B cell (primary cell): ENCODE measurements at regions not wholly inside any gene's neighbourhood (a gene's known extent, or its start where the extent isn't known, plus 50 kb on each side); places are given as distances from the start of the nearest gene placed in this dataset.

Experiments used
- ATAC-seq: fragments of 200-7000 bp; cut with Tn5 transposase; one replicate; pipeline ENCODE4 v1.10.0; 2021; ENCODE audit warnings: low read depth, mild to moderate bottlenecking, moderate number of reproducible peaks, moderate library complexity
- CTCF ChIA-PET: fragments of 350-600 bp; sonication (Branson Sonifier 250); formaldehyde crosslinking; loops from one replicate; lab custom pipeline; 2021; ENCODE audit warnings: antibody characterized with exemption, inconsistent platforms; lab: Charles Lee
- POLR2A ChIA-PET: fragments of 350-600 bp; sonication (Branson Sonifier 250); formaldehyde crosslinking; loops from one replicate; lab custom pipeline; 2021; ENCODE audit warnings: antibody characterized with exemption; lab: Charles Lee
- DNase-seq: peaks from one replicate; pipeline ENCODE4 v3.0.0; 2013
- H2AFZ ChIP-seq: 2 replicates; pipeline ENCODE4 v1.6.1; 2012; ENCODE audit warnings: mild to moderate bottlenecking, low read depth, low read length; ENCODE audit not compliant: insufficient read depth, poor library complexity, severe bottlenecking
- H3K27ac ChIP-seq, 2 donors: 1 replicate in 1 of 2; 2 replicates in 1 of 2; pipeline ENCODE4 v1.5.1; 2012 to 2013; ENCODE audit warnings: low read length in 2 of 2, mild to moderate bottlenecking in 2 of 2, moderate library complexity in 1 of 2
- H3K27me3 ChIP-seq, 4 experiments: fragments of 200-600 bp in 1 of 4; sonication (generic) in 1 of 4; replicated peaks in 1 of 4; 1 replicate in 2 of 4; 2 replicates in 2 of 4; pipeline versions ENCODE4 v1.6.1 to v1.7.0; 2013 to 2016; ENCODE audit warnings: low read length in 3 of 4, mild to moderate bottlenecking in 2 of 4, mixed read lengths in 1 of 4, moderate library complexity in 1 of 4; ENCODE audit not compliant: insufficient read depth in 4 of 4, control insufficient read depth in 3 of 4; ENCODE audit errors: control extremely low read depth in 1 of 4
- H3K36me3 ChIP-seq, 2 experiments: replicated peaks in 1 of 2; 1 replicate in 1 of 2; 2 replicates in 1 of 2; pipeline versions ENCODE4 v1.6.1 to v1.7.1; 2013; ENCODE audit warnings: low read length in 1 of 2; ENCODE audit not compliant: insufficient read depth in 2 of 2, control insufficient read depth in 1 of 2; ENCODE audit errors: control extremely low read depth in 1 of 2, extremely low read depth in 1 of 2
- H3K4me1 ChIP-seq, 2 donors: fragments of 200-600 bp in 1 of 2; sonication (generic) in 1 of 2; 1 replicate in 1 of 2; 2 replicates in 1 of 2; pipeline versions ENCODE4 v1.5.1 to v1.6.1; 2013 to 2017; ENCODE audit warnings: low read length in 2 of 2; ENCODE audit not compliant: control insufficient read depth in 2 of 2, insufficient read depth in 2 of 2
- H3K4me2 ChIP-seq: replicated peaks from 2 replicates; pipeline ENCODE3; 2012; ENCODE audit warnings: mild to moderate bottlenecking, low read depth, low read length; ENCODE audit not compliant: poor library complexity, severe bottlenecking
- H3K4me3 ChIP-seq, 5 experiments: fragments of 200-600 bp in 1 of 5; sonication (generic) in 1 of 5; 1 replicate in 3 of 5; 2 replicates in 2 of 5; pipeline versions ENCODE4 v1.5.1 to v1.7.0; 2011 to 2016; ENCODE audit warnings: low read length in 4 of 5, mild to moderate bottlenecking in 4 of 5, low read depth in 2 of 5, control low read depth in 1 of 5, moderate library complexity in 1 of 5; ENCODE audit not compliant: insufficient read depth in 1 of 5; ENCODE audit errors: control extremely low read depth in 1 of 5, extremely low read depth in 1 of 5
- H3K79me2 ChIP-seq: fragments of 200-600 bp; sonication (generic); one replicate; pipeline ENCODE4 v1.6.0; 2016; ENCODE audit warnings: low read length; ENCODE audit not compliant: control insufficient read depth, insufficient read depth
- H3K9ac ChIP-seq: fragments of 200-600 bp; sonication (generic); 2 replicates; pipeline ENCODE4 v1.6.1; 2017; ENCODE audit warnings: mild to moderate bottlenecking, low read length, moderate library complexity
- H3K9me3 ChIP-seq, 3 donors: one replicate each; pipeline versions ENCODE4 v1.6.1 to v1.7.1; 2013; ENCODE audit warnings: low read length in 2 of 3; ENCODE audit not compliant: control insufficient read depth in 2 of 3, insufficient read depth in 1 of 3; ENCODE audit errors: control extremely low read depth in 1 of 3
- H4K20me1 ChIP-seq: 2 replicates; pipeline ENCODE4 v1.6.0; 2012; ENCODE audit warnings: mild to moderate bottlenecking, low read length; ENCODE audit not compliant: insufficient read depth, control insufficient read depth, poor library complexity, severe bottlenecking
- H3K27ac Mint-ChIP-seq: one replicate; pipeline ENCODE4 v1.8.0; 2021; ENCODE audit warnings: mixed read lengths
- H3K27me3 Mint-ChIP-seq: one replicate; pipeline ENCODE4 v1.8.0; 2021; ENCODE audit warnings: mixed read lengths
- H3K4me1 Mint-ChIP-seq: one replicate; pipeline ENCODE4 v1.8.0; 2021; ENCODE audit warnings: mixed read lengths
- H3K4me3 Mint-ChIP-seq: one replicate; pipeline ENCODE4 v1.8.0; 2021; ENCODE audit warnings: mixed read lengths
- H3K9me3 Mint-ChIP-seq: one replicate; pipeline ENCODE4 v1.8.0; 2022; ENCODE audit warnings: mixed read lengths; ENCODE audit not compliant: insufficient read depth
- EZH2 ChIP-seq: IDR thresholded peaks from 2 replicates; pipeline ENCODE4 v1.6.1; 2012; ENCODE audit warnings: borderline replicate concordance, low read depth, mild to moderate bottlenecking, moderate library complexity, low read length; ENCODE audit not compliant: insufficient read depth, poor library complexity, severe bottlenecking
- WGBS: methylation state at CpG from one replicate; pipeline ENCODE4 v1.1.5; 2013; ENCODE audit warnings: missing lambda C conversion rate; ENCODE audit not compliant: insufficient coverage; 5-methylcytosine and 5-hydroxymethylcytosine counted together
- intact Hi-C: fragments of 100-400 bp; cut with micrococcal nuclease; formaldehyde crosslinking; loops from one replicate; pipeline ENCODE4 v1.10.0; 2022
- TF ChIP-seq, protein P1 (sequence below): fragments of 200-600 bp; IDR thresholded peaks from one replicate; pipeline ENCODE4 v1.8.0; 2022; ENCODE audit warnings: antibody characterized with exemption, mild to moderate bottlenecking

DNA sequence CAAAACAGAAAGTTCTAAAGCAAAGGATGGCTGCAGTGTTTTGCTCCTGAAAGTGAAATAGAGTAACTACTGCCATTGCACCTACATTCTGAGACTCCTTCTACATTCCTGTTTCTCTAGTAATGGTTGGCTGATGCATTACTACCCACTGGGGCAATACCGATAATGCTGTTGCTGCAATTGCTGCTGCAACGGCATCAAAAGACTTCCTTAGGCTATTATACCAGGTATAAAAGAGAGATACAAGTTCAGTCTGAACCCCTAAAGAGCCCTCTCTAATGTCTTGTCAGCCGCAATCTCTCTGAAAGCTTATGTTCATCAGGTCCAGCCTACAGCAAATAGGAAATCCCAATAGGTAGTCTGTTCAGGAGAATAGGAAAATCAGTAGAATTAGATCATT lies 338.4 kb downstream of the PABPC4L start:
- Histone ChIP-seq H2AFZ (no peak overlapping the region), H3K9ac (no peak overlapping the region), H3K79me2 (no peaks in the 10 kb centered on the region), H3K4me1 (no peaks in the 10 kb centered on the region), H3K36me3 (no peaks in the 10 kb centered on the region), H3K27me3 (no peaks in the 10 kb centered on the region), H3K27ac (no peak overlapping the region), H4K20me1 (no peaks in the 10 kb centered on the region), H3K9me3 (no peaks in the 10 kb centered on the region), H3K4me2 (no peak overlapping the region), H3K4me3 (no peak overlapping the region)
- DNase-seq, result no peak
- no peak overlapping the region for H3K27ac Mint-ChIP-seq
- POLR2A ChIA-PET, result no interaction called here
- no CpG with 5 or more reads among the region's 3 CpGs for WGBS
- intact Hi-C loops, result no loop called here
- no peak for ATAC-seq
- TF ChIP-seq, protein P1, sequence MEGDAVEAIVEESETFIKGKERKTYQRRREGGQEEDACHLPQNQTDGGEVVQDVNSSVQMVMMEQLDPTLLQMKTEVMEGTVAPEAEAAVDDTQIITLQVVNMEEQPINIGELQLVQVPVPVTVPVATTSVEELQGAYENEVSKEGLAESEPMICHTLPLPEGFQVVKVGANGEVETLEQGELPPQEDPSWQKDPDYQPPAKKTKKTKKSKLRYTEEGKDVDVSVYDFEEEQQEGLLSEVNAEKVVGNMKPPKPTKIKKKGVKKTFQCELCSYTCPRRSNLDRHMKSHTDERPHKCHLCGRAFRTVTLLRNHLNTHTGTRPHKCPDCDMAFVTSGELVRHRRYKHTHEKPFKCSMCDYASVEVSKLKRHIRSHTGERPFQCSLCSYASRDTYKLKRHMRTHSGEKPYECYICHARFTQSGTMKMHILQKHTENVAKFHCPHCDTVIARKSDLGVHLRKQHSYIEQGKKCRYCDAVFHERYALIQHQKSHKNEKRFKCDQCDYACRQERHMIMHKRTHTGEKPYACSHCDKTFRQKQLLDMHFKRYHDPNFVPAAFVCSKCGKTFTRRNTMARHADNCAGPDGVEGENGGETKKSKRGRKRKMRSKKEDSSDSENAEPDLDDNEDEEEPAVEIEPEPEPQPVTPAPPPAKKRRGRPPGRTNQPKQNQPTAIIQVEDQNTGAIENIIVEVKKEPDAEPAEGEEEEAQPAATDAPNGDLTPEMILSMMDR, result no peak
- TF ChIP-seq EZH2, result no peak
- no peaks in the 10 kb centered on the region for H3K9me3 Mint-ChIP-seq
- CTCF ChIA-PET, result no interaction called here
- H3K4me1 Mint-ChIP-seq, result no peaks in the 10 kb centered on the region
- no peak overlapping the region for H3K4me3 Mint-ChIP-seq
- no peaks in the 10 kb centered on the region for H3K27me3 Mint-ChIP-seq

DNA sequence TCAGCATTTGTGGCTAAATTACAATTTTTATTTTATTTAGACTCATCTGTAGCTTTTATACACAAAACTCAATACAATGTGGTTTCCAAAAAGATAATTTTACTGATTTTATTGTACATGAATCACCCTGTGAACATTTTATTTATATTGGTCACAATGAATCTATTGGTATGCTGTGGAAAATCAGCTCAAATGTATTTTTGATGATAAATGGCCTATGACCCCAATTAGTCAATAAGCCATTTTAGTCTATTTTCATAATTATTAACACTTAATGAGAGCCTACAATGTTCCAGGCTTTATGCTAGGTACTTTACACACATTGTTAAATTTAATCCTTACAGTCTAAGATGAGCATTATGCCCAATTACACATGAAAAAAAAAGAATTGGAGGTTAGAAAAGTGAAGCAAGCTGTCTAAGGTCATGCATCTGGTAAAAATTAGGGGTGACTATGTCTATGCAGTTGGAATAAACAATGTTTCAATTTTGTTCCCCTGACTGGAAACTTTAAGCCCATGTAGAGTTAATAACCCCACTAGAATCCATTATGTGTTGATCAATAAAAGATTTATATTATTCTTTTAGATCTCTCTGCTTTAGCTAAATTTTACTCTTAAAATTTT lies 344.7 kb downstream of the PABPC4L start:
- H3K27me3 Mint-ChIP-seq, result no peaks in the 10 kb centered on the region
- H3K4me3 ChIP-seq, result no peak overlapping the region
- no peak overlapping the region for H3K4me2 ChIP-seq
- no peaks in the 10 kb centered on the region for H3K9me3 Mint-ChIP-seq
- H3K9ac ChIP-seq, result no peak overlapping the region
- H3K4me3 Mint-ChIP-seq, result no peak overlapping the region
- CTCF ChIA-PET, result no interaction called here
- no peaks in the 10 kb centered on the region for H3K4me1 ChIP-seq
- H3K36me3 ChIP-seq, result no peaks in the 10 kb centered on the region
- H3K4me1 Mint-ChIP-seq, result no peaks in the 10 kb centered on the region
- no peak overlapping the region for H3K27ac ChIP-seq
- no peak overlapping the region for H3K27ac Mint-ChIP-seq
- no peaks in the 10 kb centered on the region for H3K9me3 ChIP-seq
- ATAC-seq (no peak), DNase-seq (no peak)
- no peak overlapping the region for H2AFZ ChIP-seq
- no peaks in the 10 kb centered on the region for H4K20me1 ChIP-seq
- POLR2A ChIA-PET, result no interaction called here
- intact Hi-C loops, result no loop called here
- no peak for TF ChIP-seq EZH2
- TF ChIP-seq, protein P1, result no peak
- H3K27me3 ChIP-seq, result no peaks in the 10 kb centered on the region
- no peaks in the 10 kb centered on the region for H3K79me2 ChIP-seq
